Stimulated activated CD8-positive, alpha-beta memory T cell treated with anti-CD3 and anti-CD28 coated beads, Interleukin-15, amount 100 ng/mL, for 48 hours (primary cell): ENCODE measurements at regions not wholly inside any gene's neighbourhood (a gene's known extent, or its start where the extent isn't known, plus 50 kb on each side); places are given as distances from the start of the nearest gene placed in this dataset.
A peak's percentile ranks its signal among the peaks of the same experiment; 100 is the strongest.
"Not testable (repeated sequence)": the region's sequence is repeated elsewhere in the genome, so short reads cannot be mapped to it uniquely, and the experiment has no call there.

ENCODE experiments used
- DNase-seq, 2 donors: peaks; one replicate each; pipeline ENCODE4 v3.0.0-alpha.2; 2020; ENCODE audit warnings: low read depth in 2 of 2

- DNase-seq = no peak
These were observed 154.9 kb upstream of the CARMIL1 start for GRCh38 chr6:25124216-25124715.

GRCh38 chr6:25125736-25126135 is 153.4 kb upstream of the CARMIL1 start:
- no peak for DNase-seq

GRCh38 chr6:25127076-25127837 is 151.9 kb upstream of the CARMIL1 start:
- DNase-seq = no peak

- DNase-seq = no peak
These were observed 148.7 kb upstream of the CARMIL1 start for GRCh38 chr6:25130518-25130917.

GRCh38 chr6:25132934-25133333 is 146.2 kb upstream of the CARMIL1 start:
- no peak for DNase-seq

- no peak for DNase-seq
These were observed 145.6 kb upstream of the CARMIL1 start for GRCh38 chr6:25133568-25133967.

- no peak for DNase-seq
These were observed 142.3 kb upstream of the CARMIL1 start for GRCh38 chr6:25136854-25137253.

- DNase-seq = no peak
These were observed 141.7 kb upstream of the CARMIL1 start for GRCh38 chr6:25137480-25137879.

GRCh38 chr6:25137916-25138232 is 141.3 kb upstream of the CARMIL1 start:
- no peak for DNase-seq

- peak; percentile 59 to 65 for DNase-seq
These were observed 140.8 kb upstream of the CARMIL1 start for GRCh38 chr6:25138233-25138933.

GRCh38 chr6:25138934-25139415 is 140.2 kb upstream of the CARMIL1 start:
- no peak for DNase-seq

- DNase-seq = not testable (repeated sequence)
These were observed 139.6 kb upstream of the CARMIL1 start for GRCh38 chr6:25139608-25140007.

GRCh38 chr6:25142506-25142905 is 136.7 kb upstream of the CARMIL1 start:
- DNase-seq = no peak

GRCh38 chr6:25144919-25145318 is 134.3 kb upstream of the CARMIL1 start:
- DNase-seq = no peak

GRCh38 chr6:25147223-25147622 is 132.0 kb upstream of the CARMIL1 start:
- DNase-seq = no peak

GRCh38 chr6:25150031-25150430 is 129.1 kb upstream of the CARMIL1 start:
- no peak for DNase-seq

- no peak for DNase-seq
These were observed 128.3 kb upstream of the CARMIL1 start for GRCh38 chr6:25150863-25151262.

GRCh38 chr6:25153079-25153478 is 126.1 kb upstream of the CARMIL1 start:
- no peak for DNase-seq

GRCh38 chr6:25154034-25154596 is 125.1 kb upstream of the CARMIL1 start:
- DNase-seq = no peak

GRCh38 chr6:25155211-25155610 is 124.0 kb upstream of the CARMIL1 start:
- no peak for DNase-seq

- DNase-seq = no peak
These were observed 123.1 kb upstream of the CARMIL1 start for GRCh38 chr6:25156123-25156522.

GRCh38 chr6:25157183-25157582 is 122.0 kb upstream of the CARMIL1 start:
- no peak for DNase-seq

- no peak for DNase-seq
These were observed 121.3 kb upstream of the CARMIL1 start for GRCh38 chr6:25157842-25158241.
